ENCODE measurements at regions not wholly inside any gene's neighbourhood (a gene's known extent, or its start where the extent isn't known, plus 50 kb on each side); places are given as distances from the start of the nearest gene placed in this dataset.
A peak's percentile ranks its signal among the peaks of the same experiment; 100 is the strongest.

GRCh38 chr13:40438022-40438680 is 228.3 kb downstream of the FOXO1 start:
- no peak overlapping the region for H3K4me3 ChIP-seq (replicated peaks in 1 of 4; ENCODE audit: control extremely low read depth in 1 of 4, insufficient read depth in 1 of 4, low read depth in 3 of 4, low read length in 4 of 4)
- peak overlapping the region; percentile 72 for H2AFZ ChIP-seq (ENCODE audit: low read length)
- no peaks in the 10 kb centered on the region for H3K9me3 ChIP-seq (ENCODE audit: control insufficient read depth, insufficient read depth, low read depth, low read length)
- H3K27me3 ChIP-seq (ENCODE audit: control insufficient read depth, insufficient read depth, low read length): no peaks in the 10 kb centered on the region
- no peaks in the 10 kb centered on the region for H3K36me3 ChIP-seq (ENCODE audit: control insufficient read depth, insufficient read depth, low read length)
- no peak for DNase-seq (ENCODE audit: low read depth in 2 of 2)
- no peak for TF ChIP-seq EZH2 (IDR thresholded peaks at IDR 0.05; ENCODE audit: low read length, missing control alignments)
- TF ChIP-seq CTCF (conservative IDR thresholded peaks at IDR 0.05 in 1 of 2, IDR thresholded peaks at IDR 0.05 in 1 of 2; ENCODE audit: low read depth in 1 of 2, low read length in 2 of 2): no peak
- H3K4me1 ChIP-seq (ENCODE audit: control insufficient read depth, extremely low read depth, insufficient read depth, low read length): no peaks in the 10 kb centered on the region
- no peak overlapping the region for H3K9ac ChIP-seq (ENCODE audit: insufficient read depth, low read length)
- no peaks in the 10 kb centered on the region for H4K20me1 ChIP-seq (ENCODE audit: control insufficient read depth, extremely low read depth, insufficient read depth, low read length)
- no peaks in the 10 kb centered on the region for H3K79me2 ChIP-seq (ENCODE audit: control insufficient read depth, insufficient read depth, low read length)
- H3K27ac ChIP-seq (ENCODE audit: insufficient read depth, low read length): no peak overlapping the region
- peak overlapping the region; percentile 67 for H3K4me2 ChIP-seq (ENCODE audit: extremely low read depth, insufficient read depth, low read length)

DNA sequence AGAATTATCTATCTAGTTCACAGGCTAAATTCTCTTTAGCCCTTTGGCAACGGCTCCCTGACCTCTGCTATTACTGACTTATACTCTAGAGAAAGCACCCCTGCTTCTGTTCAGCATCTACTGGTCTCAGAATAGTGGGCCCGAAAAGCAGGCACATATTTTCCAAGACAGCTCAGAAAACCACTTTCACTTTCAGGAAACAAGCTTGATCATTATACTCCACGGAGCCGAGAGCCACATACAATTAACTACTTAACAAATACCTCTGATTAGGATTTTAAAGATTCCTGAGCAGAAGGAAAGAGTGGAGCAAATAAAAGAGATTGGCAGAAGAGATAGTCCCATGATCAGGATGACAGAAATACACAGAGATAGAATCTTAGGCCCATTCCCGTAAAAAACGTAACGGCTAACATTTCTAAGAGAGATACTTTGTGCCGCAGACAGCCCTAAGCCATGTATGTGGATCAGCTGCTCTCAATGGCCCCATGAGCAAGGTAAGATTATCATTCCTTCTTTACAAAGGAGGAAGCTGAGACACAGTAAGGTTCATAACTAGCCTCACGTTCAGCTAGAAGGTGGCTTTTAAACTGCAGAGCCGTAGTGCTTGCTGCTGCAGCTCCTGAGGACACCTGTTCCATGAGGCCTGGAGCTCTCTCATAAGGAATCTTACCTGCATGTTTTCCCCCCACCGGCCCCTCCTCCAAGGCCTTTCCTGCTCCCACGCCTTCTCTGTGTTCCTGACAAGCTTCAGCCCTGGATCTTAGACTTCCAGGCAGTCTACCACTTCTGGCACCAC is 227.2 kb downstream of the FOXO1 start:
- H2AFZ ChIP-seq (ENCODE audit: low read length): peak overlapping the region; percentile 68

More for the DNA sequence above, 227.2 kb downstream of the FOXO1 start:
- Histone ChIP-seq H3K27ac (ENCODE audit: insufficient read depth, low read length) (no peak overlapping the region), H4K20me1 (ENCODE audit: control insufficient read depth, extremely low read depth, insufficient read depth, low read length) (no peaks in the 10 kb centered on the region), H3K4me3 (replicated peaks in 1 of 4; ENCODE audit: control extremely low read depth in 1 of 4, insufficient read depth in 1 of 4, low read depth in 3 of 4, low read length in 4 of 4) (peak overlapping the region in 2 of 4 experiments; percentile 2 to 4), H3K4me1 (ENCODE audit: control insufficient read depth, extremely low read depth, insufficient read depth, low read length) (no peaks in the 10 kb centered on the region), H3K4me2 (ENCODE audit: extremely low read depth, insufficient read depth, low read length) (peak overlapping the region; percentile 67), H3K9me3 (ENCODE audit: control insufficient read depth, insufficient read depth, low read depth, low read length) (no peaks in the 10 kb centered on the region), H3K79me2 (ENCODE audit: control insufficient read depth, insufficient read depth, low read length) (no peaks in the 10 kb centered on the region), H3K9ac (ENCODE audit: insufficient read depth, low read length) (no peak overlapping the region), H3K27me3 (ENCODE audit: control insufficient read depth, insufficient read depth, low read length) (no peaks in the 10 kb centered on the region), H3K36me3 (ENCODE audit: control insufficient read depth, insufficient read depth, low read length) (no peaks in the 10 kb centered on the region)
- TF ChIP-seq EZH2 (IDR thresholded peaks at IDR 0.05; ENCODE audit: low read length, missing control alignments): no peak
- no peak for TF ChIP-seq CTCF (conservative IDR thresholded peaks at IDR 0.05 in 1 of 2, IDR thresholded peaks at IDR 0.05 in 1 of 2; ENCODE audit: low read depth in 1 of 2, low read length in 2 of 2)
- peak; percentile 33 to 56 for DNase-seq (ENCODE audit: low read depth in 2 of 2)

Measured in fibroblast of lung (primary cell).